SKM-1 treated with dmso at 0.1 percent for 144 hours (cell line): ENCODE measurements at regions not wholly inside any gene's neighbourhood (a gene's known extent, or its start where the extent isn't known, plus 50 kb on each side); places are given as distances from the start of the nearest gene placed in this dataset.
"Not testable (repeated sequence)": the region's sequence is repeated elsewhere in the genome, so short reads cannot be mapped to it uniquely, and the experiment has no call there.

Experiments used
- DNase-seq: peaks from one replicate; lab custom pipeline; 2025; ENCODE audit not compliant: unreplicated experiment; lab: John Stamatoyannopoulos, UW

GRCh38 chr5:96528826-96529474, 95.9 kb upstream of the PCSK1 start:
- DNase-seq = no peak

DNA sequence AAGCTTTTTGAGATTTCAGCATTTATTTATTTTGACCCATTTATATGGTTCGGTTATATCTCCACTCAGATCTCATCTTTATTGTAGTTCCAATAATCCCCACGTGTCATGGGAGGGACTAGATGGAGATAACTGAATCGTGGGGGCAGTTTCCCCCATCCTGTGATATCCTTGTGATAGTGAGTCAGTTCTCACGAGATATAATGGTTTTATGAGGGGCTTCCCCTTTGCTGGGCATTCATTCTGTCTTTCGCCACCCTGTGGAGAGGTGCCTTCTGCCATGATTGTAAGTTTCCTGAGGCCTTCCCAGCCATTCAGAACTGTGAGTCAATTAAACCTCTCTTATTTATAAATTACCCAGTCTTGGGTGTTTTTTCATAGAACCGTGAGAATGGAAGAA, 96.5 kb upstream of the PCSK1 start:
- DNase-seq = no peak

GRCh38 chr5:96530901-96531300, 97.9 kb upstream of the PCSK1 start:
- no peak for DNase-seq

- DNase-seq = no peak
These were observed 100.3 kb upstream of the PCSK1 start for GRCh38 chr5:96533371-96533770.

- no peak for DNase-seq
These were observed 104.3 kb upstream of the PCSK1 start for GRCh38 chr5:96537386-96537785.

- no peak for DNase-seq
These were observed 105.8 kb upstream of the PCSK1 start for GRCh38 chr5:96538808-96539250.

DNA sequence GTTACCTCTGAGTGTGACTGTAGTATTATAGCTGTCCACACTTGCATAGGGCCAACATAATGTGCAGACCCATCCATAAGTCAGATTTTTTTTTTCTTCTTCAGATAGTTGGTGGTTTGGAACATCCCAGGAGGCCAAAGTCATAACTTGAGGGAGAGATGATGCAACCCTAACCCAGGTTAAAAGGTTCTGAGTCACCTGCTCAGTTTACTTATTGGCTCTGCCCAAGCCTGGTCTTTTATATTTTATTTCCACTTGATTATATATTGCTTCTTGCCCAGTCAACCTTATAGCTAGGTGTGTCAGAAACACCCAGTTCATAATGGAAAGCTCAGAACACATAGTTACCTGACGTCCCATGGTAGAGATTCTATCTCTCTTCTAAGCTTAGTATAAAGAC, 113.1 kb upstream of the PCSK1 start:
- no peak for DNase-seq

DNA sequence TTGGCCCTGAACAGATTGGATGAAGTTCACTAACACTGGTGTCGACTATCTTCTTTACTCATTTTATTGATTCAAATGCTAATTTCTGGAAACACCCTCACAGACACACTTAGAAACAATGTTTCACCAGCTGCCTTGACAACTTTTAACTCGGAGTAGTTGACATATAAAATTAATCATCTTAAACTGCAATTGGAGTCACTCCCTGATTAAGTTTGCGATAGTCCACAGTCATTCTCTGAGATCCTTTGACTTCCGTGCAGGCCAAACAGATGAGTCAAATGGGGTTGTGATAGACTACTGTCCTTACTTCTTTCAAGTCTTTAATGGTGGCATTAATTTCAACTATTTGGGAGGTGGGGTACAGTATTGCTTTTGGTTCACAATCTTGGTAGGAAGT, 114.4 kb upstream of the PCSK1 start:
- no peak for DNase-seq

DNA sequence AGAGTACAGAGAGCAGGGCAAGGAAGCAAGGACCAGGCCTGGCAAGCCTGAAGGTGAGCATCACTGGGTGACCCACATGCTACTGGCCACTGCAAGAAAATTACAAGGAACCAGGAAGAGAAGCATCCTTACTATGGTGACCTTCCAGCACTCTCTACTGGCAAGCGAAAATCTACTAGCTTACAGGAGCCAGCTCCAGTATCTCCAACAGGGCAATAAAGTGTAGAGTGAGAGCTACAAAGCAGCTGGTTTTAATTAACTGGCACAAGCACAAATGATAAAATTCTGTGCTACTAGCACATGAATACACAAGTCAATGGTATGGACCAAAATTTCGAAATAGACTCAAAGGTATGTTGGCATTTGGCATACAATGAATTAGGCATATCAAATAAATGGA, 113.3 kb upstream of the CAST start:
- DNase-seq = no peak

- DNase-seq = not testable (repeated sequence)
These were observed 101.3 kb upstream of the CAST start for GRCh38 chr5:96560857-96561256.

GRCh38 chr5:96562614-96563013, 99.6 kb upstream of the CAST start:
- no peak for DNase-seq

DNA sequence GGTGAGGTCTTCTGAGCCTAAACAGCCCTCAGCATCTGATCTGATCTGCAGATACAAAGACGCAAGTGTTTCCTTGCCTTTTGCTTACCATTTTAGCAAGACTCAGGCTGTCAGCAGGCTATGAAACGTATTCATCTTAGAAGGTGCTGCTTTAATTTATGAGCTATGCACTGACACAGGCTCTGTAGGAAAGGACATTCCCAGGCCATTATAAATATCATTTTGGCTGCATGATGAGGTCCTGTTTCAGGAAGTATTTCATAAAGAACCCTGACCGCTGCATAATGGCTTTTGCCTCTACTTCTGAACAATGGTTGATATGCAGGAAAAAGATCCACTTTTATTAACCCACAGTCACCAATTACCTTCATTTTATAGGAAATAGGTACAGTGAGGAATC, 98.4 kb upstream of the CAST start:
- no peak for DNase-seq

GRCh38 chr5:96565582-96566265, 96.5 kb upstream of the CAST start:
- no peak for DNase-seq

GRCh38 chr5:96566833-96567587, 95.2 kb upstream of the CAST start:
- no peak for DNase-seq

DNA sequence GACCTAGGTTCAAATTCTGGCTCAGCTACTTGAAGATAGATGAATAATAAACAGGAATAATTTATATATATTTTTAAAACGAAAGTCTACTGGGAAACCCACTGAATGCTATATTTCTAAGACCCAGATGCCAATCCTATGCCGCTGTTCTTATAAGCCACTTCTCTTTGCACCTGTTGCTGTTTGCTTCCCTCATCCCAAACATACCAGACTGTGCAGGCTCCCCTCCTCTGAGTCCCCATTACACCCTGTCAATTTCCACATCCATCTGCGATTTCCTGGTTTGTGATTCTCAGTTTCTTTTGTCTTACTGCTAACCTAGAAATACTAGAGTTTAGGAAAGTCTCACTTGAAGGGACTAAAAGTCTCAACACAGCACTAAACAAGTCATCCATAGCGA, 92.8 kb upstream of the CAST start:
- no peak for DNase-seq

DNA sequence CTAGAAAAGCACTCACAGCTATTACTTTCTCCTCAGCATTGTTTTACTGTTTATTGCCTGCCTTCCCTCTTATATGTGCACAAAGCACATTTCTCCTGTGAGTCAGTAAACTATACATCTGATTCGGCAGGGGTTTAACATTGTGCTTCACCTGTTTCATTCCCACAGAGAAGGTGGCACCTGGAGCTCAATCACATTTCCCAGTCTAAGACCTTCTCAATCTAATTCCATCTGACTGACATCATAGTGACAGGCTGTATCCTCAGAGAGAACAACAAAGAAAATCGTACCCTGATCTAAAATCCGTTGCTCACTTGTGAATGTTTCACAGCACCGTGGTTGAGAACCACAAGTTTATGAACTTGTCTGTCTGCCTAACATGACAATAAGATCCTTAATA, 92.4 kb upstream of the CAST start:
- no peak for DNase-seq

DNA sequence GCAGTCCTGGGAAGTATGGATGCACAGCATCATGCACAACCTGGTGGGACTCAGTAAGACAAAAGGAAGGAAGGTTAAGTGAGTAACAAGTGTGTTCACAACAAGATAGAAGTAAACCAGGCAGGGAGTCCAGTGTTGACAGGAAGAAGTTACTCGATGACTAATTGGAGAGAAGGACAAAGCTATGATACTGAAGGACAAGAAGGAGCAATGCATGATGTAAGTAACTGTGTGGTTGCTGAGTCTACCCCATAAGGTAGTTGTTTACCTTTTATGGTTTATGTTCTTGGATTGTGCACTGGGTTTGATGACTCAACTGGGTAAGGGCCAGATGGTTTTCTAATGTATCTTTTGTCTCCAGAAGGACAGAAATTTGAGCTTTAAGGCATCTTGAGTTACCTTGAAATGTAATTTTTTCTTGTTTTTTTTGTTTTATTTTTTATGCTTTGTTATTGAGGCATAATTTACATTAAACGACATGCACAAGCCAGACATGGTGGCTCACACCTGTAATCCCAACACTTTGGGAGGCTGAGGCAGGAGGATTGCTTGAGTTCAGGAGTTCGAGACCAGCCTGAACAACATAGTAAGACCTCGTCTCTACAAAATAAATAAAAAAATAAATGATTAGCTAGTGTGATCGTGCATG, 89.2 kb upstream of the CAST start:
- no peak for DNase-seq

- no peak for DNase-seq
These were observed 88.7 kb upstream of the CAST start for GRCh38 chr5:96573513-96573894.

DNA sequence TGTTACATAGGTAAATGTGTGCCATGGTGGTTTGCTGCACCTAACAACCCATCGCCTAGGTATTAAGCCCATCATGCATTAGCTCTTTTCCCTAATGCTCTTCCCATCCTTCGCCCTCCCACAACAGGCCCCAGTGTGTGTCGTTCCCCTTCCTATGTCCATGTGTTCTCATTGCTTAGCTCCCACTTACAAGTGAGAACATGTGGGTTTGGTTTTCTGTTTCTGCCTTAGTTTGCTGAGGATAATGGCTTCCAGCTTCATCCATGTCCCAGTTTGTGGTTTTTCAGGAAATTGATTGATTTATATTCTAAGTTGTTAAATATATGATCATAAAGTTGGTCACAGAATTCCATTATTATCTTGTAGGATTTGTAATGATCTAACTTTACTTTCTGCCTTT, 85.3 kb upstream of the CAST start:
- no peak for DNase-seq

- no peak for DNase-seq
These were observed 84.3 kb upstream of the CAST start for GRCh38 chr5:96577909-96578308.

- no peak for DNase-seq
These were observed 82.5 kb upstream of the CAST start for GRCh38 chr5:96579711-96580110.

DNA sequence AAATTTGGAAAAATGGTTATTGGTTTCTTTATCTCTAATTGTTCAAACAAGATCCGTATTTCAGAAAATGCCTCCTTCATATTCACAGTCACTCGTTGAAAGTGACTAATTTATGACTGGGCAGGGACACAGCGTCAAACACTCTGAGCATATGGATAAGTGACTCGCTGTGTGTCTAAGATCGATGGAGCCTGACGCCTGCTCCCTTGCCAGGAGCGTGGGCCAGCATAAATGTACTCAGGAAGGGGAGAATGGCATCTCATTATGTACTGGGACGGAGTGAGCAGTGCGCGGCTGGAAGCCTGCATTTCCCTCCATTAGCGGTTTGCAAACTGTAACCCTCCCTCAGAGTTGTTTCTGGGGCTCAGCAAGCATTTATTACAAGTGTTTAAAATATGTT, 79.8 kb upstream of the CAST start:
- no peak for DNase-seq
